ENCODE measurements at regions not wholly inside any gene's neighbourhood (a gene's known extent, or its start where the extent isn't known, plus 50 kb on each side); places are given as distances from the start of the nearest gene placed in this dataset.

DNA sequence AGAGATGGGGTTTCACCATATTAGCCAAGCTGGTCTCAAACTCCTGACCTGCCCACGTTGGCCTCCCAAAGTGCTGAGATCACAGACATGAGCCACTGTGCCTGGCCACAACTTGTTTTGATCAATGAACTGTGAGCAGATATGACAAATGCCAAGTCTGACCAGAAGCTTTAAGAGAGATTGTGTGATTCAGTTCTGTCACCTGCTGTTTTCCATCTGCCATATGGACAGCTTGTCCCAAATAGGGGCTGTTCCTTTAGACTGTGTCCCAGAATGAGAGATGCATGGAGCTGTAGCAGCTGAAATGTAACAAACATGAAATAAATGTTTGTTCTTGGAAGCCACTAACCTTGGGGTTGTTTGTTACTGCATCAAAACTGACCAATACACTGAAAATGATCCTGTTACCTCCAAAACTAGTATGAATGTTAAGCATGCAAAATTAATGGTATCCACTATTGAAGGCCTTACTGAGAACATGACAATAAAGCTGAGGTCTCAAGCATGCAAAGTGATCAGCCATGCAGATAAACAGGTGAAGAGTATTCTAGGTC is 65.9 kb upstream of the MED13L start:
- Histone ChIP-seq H3K27ac (ENCODE audit: extremely low read length, insufficient read depth, low read length) (no peak overlapping the region), H3K9me3 (ENCODE audit: low read length) (no peaks in the 10 kb centered on the region), H3K4me1 (ENCODE audit: insufficient read depth, low read length) (peaks cover 13% of the 10 kb centered on the region), H3K4me2 (ENCODE audit: low read depth, low read length) (no peak overlapping the region), H3K79me2 (ENCODE audit: insufficient read depth, low read length) (no peaks in the 10 kb centered on the region), H3K27me3 (ENCODE audit: control insufficient read depth in 1 of 2, insufficient read depth in 2 of 2, low read length in 2 of 2) (no peaks in the 10 kb centered on the region), H3K36me3 (replicated peaks in 1 of 2; ENCODE audit: control insufficient read depth in 1 of 2, insufficient read depth in 2 of 2, low read length in 2 of 2) (no peaks in the 10 kb centered on the region), H2AFZ (ENCODE audit: low read length) (no peak overlapping the region), H3K4me3 (replicated peaks in 1 of 3; ENCODE audit: insufficient read depth in 1 of 3, low read depth in 2 of 3, low read length in 3 of 3) (no peak overlapping the region), H4K20me1 (ENCODE audit: insufficient read depth, low read length) (no peaks in the 10 kb centered on the region), H3K9ac (ENCODE audit: insufficient read depth, low read depth, low read length) (no peak overlapping the region)
- DNase-seq (ENCODE audit: low spot score) (no peak), FAIRE-seq (no peak), ATAC-seq (no peak)
- intact Hi-C loops (cut with micrococcal nuclease; ENCODE audit: unreplicated experiment), result no loop called here
- ChIA-PET CTCF (ENCODE audit: low intra/inter-chr PET ratio, low total read pairs) (no interaction called here), POLR2A (no interaction called here)
- WGBS (ENCODE audit: low lambda C conversion rate), result 0% methylated on average over 1 of the region's 1 CpG
- TF ChIP-seq, protein P1, sequence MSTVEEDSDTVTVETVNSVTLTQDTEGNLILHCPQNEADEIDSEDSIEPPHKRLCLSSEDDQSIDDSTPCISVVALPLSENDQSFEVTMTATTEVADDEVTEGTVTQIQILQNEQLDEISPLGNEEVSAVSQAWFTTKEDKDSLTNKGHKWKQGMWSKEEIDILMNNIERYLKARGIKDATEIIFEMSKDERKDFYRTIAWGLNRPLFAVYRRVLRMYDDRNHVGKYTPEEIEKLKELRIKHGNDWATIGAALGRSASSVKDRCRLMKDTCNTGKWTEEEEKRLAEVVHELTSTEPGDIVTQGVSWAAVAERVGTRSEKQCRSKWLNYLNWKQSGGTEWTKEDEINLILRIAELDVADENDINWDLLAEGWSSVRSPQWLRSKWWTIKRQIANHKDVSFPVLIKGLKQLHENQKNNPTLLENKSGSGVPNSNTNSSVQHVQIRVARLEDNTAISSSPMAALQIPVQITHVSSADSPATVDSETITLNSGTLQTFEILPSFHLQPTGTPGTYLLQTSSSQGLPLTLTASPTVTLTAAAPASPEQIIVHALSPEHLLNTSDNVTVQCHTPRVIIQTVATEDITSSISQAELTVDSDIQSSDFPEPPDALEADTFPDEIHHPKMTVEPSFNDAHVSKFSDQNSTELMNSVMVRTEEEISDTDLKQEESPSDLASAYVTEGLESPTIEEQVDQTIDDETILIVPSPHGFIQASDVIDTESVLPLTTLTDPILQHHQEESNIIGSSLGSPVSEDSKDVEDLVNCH (CRISPR knock-in tag; IDR thresholded peaks at IDR 0.05), result no peak
- TF ChIP-seq RBAK (CRISPR knock-in tag; IDR thresholded peaks at IDR 0.05), result peak; percentile 92
- TF ChIP-seq, protein P2, sequence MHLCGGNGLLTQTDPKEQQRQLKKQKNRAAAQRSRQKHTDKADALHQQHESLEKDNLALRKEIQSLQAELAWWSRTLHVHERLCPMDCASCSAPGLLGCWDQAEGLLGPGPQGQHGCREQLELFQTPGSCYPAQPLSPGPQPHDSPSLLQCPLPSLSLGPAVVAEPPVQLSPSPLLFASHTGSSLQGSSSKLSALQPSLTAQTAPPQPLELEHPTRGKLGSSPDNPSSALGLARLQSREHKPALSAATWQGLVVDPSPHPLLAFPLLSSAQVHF (CRISPR knock-in tag; IDR thresholded peaks at IDR 0.05), result no peak
- in situ Hi-C loops (cut with HindIII; ENCODE audit: extremely low pct_ligation_motif_present, low pct_unique_long_range_greater_than_20kb), result no loop called here
- no TSS peak for BruUV-seq (replicated peaks)

DNA sequence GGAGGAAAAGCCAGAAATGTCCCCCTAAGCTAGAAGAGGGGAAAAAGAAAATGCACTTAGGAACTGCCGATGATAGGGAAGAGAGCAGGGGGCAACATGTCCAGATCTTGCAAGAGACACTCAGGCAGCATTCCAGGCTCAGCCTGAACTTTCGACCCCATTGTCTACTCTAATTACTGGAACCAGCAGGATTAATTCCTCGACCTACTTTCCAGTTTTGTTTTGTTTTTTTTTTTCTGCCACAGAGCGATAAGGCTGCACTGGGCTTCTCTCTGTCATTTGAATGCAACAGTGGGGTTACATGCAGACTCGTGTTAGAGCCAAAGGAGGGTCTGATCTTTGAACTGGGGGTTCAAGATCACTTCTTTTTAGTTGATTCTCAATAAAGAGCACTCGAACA is 68.7 kb upstream of the MED13L start:
- BruUV-seq (replicated peaks), result no TSS peak
- no peak overlapping the region for H3K27ac ChIP-seq (ENCODE audit: extremely low read length, insufficient read depth, low read length)
- no peaks in the 10 kb centered on the region for H3K27me3 ChIP-seq (ENCODE audit: control insufficient read depth in 1 of 2, insufficient read depth in 2 of 2, low read length in 2 of 2)
- ChIA-PET POLR2A (no interaction called here), CTCF (ENCODE audit: low intra/inter-chr PET ratio, low total read pairs) (no interaction called here)
- H3K9ac ChIP-seq (ENCODE audit: insufficient read depth, low read depth, low read length), result no peak overlapping the region
- intact Hi-C loops (cut with micrococcal nuclease; ENCODE audit: unreplicated experiment) (no loop called here), in situ Hi-C loops (cut with HindIII; ENCODE audit: extremely low pct_ligation_motif_present, low pct_unique_long_range_greater_than_20kb) (no loop called here)
- FAIRE-seq, result no peak
- no peaks in the 10 kb centered on the region for H4K20me1 ChIP-seq (ENCODE audit: insufficient read depth, low read length)
- no peaks in the 10 kb centered on the region for H3K79me2 ChIP-seq (ENCODE audit: insufficient read depth, low read length)
- peak overlapping the region; percentile 37 for H3K4me2 ChIP-seq (ENCODE audit: low read depth, low read length)
- WGBS (ENCODE audit: low lambda C conversion rate), result 0% methylated on average over 6 of the region's 6 CpGs
- no peak overlapping the region for H2AFZ ChIP-seq (ENCODE audit: low read length)
- no peak for ATAC-seq
- peaks cover 13% of the 10 kb centered on the region for H3K4me1 ChIP-seq (ENCODE audit: insufficient read depth, low read length)
- H3K36me3 ChIP-seq (replicated peaks in 1 of 2; ENCODE audit: control insufficient read depth in 1 of 2, insufficient read depth in 2 of 2, low read length in 2 of 2), result no peaks in the 10 kb centered on the region
- TF ChIP-seq REL (CRISPR knock-in tag; conservative IDR thresholded peaks at IDR 0.05), result no peak
- no peak for TF ChIP-seq PLSCR1 (CRISPR knock-in tag; IDR thresholded peaks at IDR 0.05; ENCODE audit: borderline replicate concordance)
- TF ChIP-seq SOX6 (IDR thresholded peaks at IDR 0.05), result no peak
- TF ChIP-seq SOX6 (CRISPR knock-in tag; IDR thresholded peaks at IDR 0.05), result peak; percentile 58
- TF ChIP-seq ZNF30 (CRISPR knock-in tag; IDR thresholded peaks at IDR 0.05), result no peak
- no peak for TF ChIP-seq CEBPG (CRISPR knock-in tag; IDR thresholded peaks at IDR 0.05)
- peak; percentile 31; the same call in 1 of the 2 replicates for TF ChIP-seq HNF4A (CRISPR knock-in tag; IDR thresholded peaks at IDR 0.05)
- 0 out of 2 replicates have a peak, but pooled peaks have one; percentile 19 for TF ChIP-seq PITX1 (CRISPR knock-in tag; IDR thresholded peaks at IDR 0.05)
- no peak for TF ChIP-seq SOX13 (IDR thresholded peaks at IDR 0.05)
- peak in 1 of 2 experiments; percentile 60; a peak in 2 of 4 replicates for TF ChIP-seq SOX13 (CRISPR knock-in tag; conservative IDR thresholded peaks at IDR 0.05 in 1 of 2, IDR thresholded peaks at IDR 0.05 in 1 of 2)
- peak; percentile 85 for TF ChIP-seq RARA (CRISPR knock-in tag; IDR thresholded peaks at IDR 0.05)
- peak; percentile 80 for TF ChIP-seq BCL6 (CRISPR knock-in tag; IDR thresholded peaks at IDR 0.05)
- DNase-seq (ENCODE audit: low spot score), result peak; percentile 18
- no peaks in the 10 kb centered on the region for H3K9me3 ChIP-seq (ENCODE audit: low read length)
- H3K4me3 ChIP-seq (replicated peaks in 1 of 3; ENCODE audit: insufficient read depth in 1 of 3, low read depth in 2 of 3, low read length in 3 of 3), result no peak overlapping the region
